GM23338 (cell line): ENCODE measurements at regions not wholly inside any gene's neighbourhood (a gene's known extent, or its start where the extent isn't known, plus 50 kb on each side); places are given as distances from the start of the nearest gene placed in this dataset.

Experiments used
- ATAC-seq: fragments of 200-7000 bp; cut with Tn5 transposase; 3 replicates; pipeline ENCODE4 v1.9.1; 2020
- DNase-seq: peaks from one replicate; pipeline ENCODE4 v3.0.0-alpha.2; 2015; ENCODE audit warnings: low spot score
- H2AFZ ChIP-seq: fragments of 200-600 bp; sonication (generic); 2 replicates; pipeline ENCODE4 v1.8.0; 2016; ENCODE audit warnings: antibody characterized with exemption, mild to moderate bottlenecking, moderate library complexity
- H3F3A ChIP-seq: fragments of 200-600 bp; sonication (generic); replicated peaks from 2 replicates; pipeline ENCODE4 v1.8.0; 2017; ENCODE audit warnings: antibody characterized with exemption, mixed run types, low read depth
- H3K27ac ChIP-seq: fragments of 200-600 bp; sonication (generic); 2 replicates; pipeline ENCODE4 v1.6.1; 2016; ENCODE audit warnings: low read depth
- H3K27me3 ChIP-seq: fragments of 200-600 bp; sonication (generic); 2 replicates; pipeline ENCODE4 v1.8.0; 2016; ENCODE audit warnings: mild to moderate bottlenecking, mixed run types, moderate library complexity; ENCODE audit not compliant: insufficient read depth
- H3K36me3 ChIP-seq: fragments of 200-600 bp; sonication (generic); 2 replicates; pipeline ENCODE4 v1.8.0; 2016; ENCODE audit warnings: mild to moderate bottlenecking; ENCODE audit not compliant: insufficient read depth
- H3K4me1 ChIP-seq: fragments of 200-600 bp; sonication (generic); 2 replicates; pipeline ENCODE4 v1.8.0; 2016; ENCODE audit warnings: mild to moderate bottlenecking, moderate library complexity; ENCODE audit not compliant: insufficient read depth
- H3K4me2 ChIP-seq: fragments of 200-600 bp; sonication (generic); 2 replicates; pipeline ENCODE4 v1.7.1; 2017; ENCODE audit warnings: mixed run types
- H3K4me3 ChIP-seq: fragments of 200-600 bp; sonication (generic); 2 replicates; pipeline ENCODE4 v1.6.1; 2016; ENCODE audit warnings: mixed run types
- H3K79me2 ChIP-seq: fragments of 200-600 bp; sonication (generic); replicated peaks from 2 replicates; pipeline ENCODE4 v1.8.0; 2017; ENCODE audit warnings: mild to moderate bottlenecking; ENCODE audit not compliant: insufficient read depth
- H3K9me2 ChIP-seq: fragments of 200-600 bp; sonication (generic); 2 replicates; pipeline ENCODE4 v1.8.0; 2017; ENCODE audit not compliant: insufficient read depth
- H4K20me1 ChIP-seq: fragments of 200-600 bp; sonication (generic); replicated peaks from 2 replicates; pipeline ENCODE4 v1.8.0; 2017; ENCODE audit warnings: mild to moderate bottlenecking; ENCODE audit not compliant: insufficient read depth
- H3K27ac Mint-ChIP-seq: 2 replicates; pipeline ENCODE4 v1.8.0; 2020; ENCODE audit warnings: inconsistent platforms, mild to moderate bottlenecking, moderate library complexity, mixed read lengths
- H3K27me3 Mint-ChIP-seq: 3 replicates; pipeline ENCODE4 v1.8.0; 2022; ENCODE audit warnings: low read depth, mild to moderate bottlenecking, moderate library complexity, mixed read lengths, inconsistent platforms; ENCODE audit not compliant: insufficient read depth, poor library complexity
- H3K36me3 Mint-ChIP-seq: 3 replicates; pipeline ENCODE4 v1.8.0; 2021; ENCODE audit warnings: low read depth, mild to moderate bottlenecking, inconsistent platforms, moderate library complexity, mixed read lengths
- H3K4me1 Mint-ChIP-seq: 3 replicates; pipeline ENCODE4 v1.8.0; 2020; ENCODE audit warnings: mild to moderate bottlenecking, inconsistent platforms, mixed read lengths
- H3K4me3 Mint-ChIP-seq: 3 replicates; pipeline ENCODE4 v1.8.0; 2021; ENCODE audit warnings: moderate library complexity, mild to moderate bottlenecking, inconsistent platforms, mixed read lengths
- H3K9me3 Mint-ChIP-seq: 3 replicates; pipeline ENCODE4 v1.8.0; 2020; ENCODE audit warnings: moderate library complexity, mild to moderate bottlenecking, inconsistent platforms, mixed read lengths
- CREB1 ChIP-seq: fragments of 250-450 bp; sonication (Bioruptor Pico); IDR thresholded peaks from 2 replicates; pipeline ENCODE4 v1.5.0; 2020; ENCODE audit warnings: low read depth, mild to moderate bottlenecking, moderate library complexity
- EZH2phosphoT487 ChIP-seq: fragments of 200-600 bp; sonication (generic); IDR thresholded peaks from one replicate; pipeline ENCODE4 v1.8.1; 2018; ENCODE audit warnings: antibody characterized with exemption; ENCODE audit not compliant: unreplicated experiment
- JUNB ChIP-seq: IDR thresholded peaks from one replicate; pipeline ENCODE4 v1.6.1; 2016; ENCODE audit warnings: antibody characterized with exemption; ENCODE audit not compliant: unreplicated experiment
- NANOG ChIP-seq: IDR thresholded peaks from 2 replicates; pipeline ENCODE4 v1.6.1; 2016; ENCODE audit warnings: antibody characterized with exemption, borderline replicate concordance
- POLR2AphosphoS5 ChIP-seq: IDR thresholded peaks from 2 replicates; pipeline ENCODE4 v1.6.1; 2016; ENCODE audit warnings: antibody characterized with exemption, low read depth
- TF ChIP-seq, protein P1 (sequence below): fragments of 250-450 bp; sonication (Bioruptor Pico); IDR thresholded peaks from 2 replicates; pipeline ENCODE4 v1.5.0; 2020; ENCODE audit warnings: mild to moderate bottlenecking, moderate library complexity

DNA sequence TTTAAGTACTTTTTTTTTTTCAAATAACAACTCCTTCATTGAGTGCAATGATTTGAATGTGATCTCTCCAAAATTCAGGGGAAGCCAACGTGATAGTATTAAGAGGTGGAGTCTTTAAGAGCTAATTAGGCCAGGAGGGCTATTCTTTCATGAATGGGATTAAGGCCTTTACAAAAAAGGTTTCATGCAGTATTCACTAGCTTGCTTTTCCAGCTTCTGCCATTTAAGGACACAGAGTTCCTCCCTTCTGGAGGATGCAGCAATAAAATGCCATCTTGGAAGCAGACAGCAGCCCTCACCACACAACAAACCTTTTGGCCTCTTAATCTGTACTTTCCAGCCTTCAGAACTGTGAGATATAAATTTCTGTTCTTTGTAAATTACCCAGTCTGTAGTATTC lies 586.8 kb upstream of the LMO3 start:
- H3K27ac Mint-ChIP-seq: no peak overlapping the region

More for the DNA sequence above, 586.8 kb upstream of the LMO3 start:
- H3K27ac ChIP-seq: no peak overlapping the region
- H3K4me1 Mint-ChIP-seq: no peaks in the 10 kb centered on the region
- H2AFZ ChIP-seq: 0 out of 2 replicates have a peak overlapping the region, but pooled peaks have one; percentile 29
- H3K4me2 ChIP-seq: no peak overlapping the region
- no peaks in the 10 kb centered on the region for H3K79me2 ChIP-seq
- H3K9me2 ChIP-seq: no peaks in the 10 kb centered on the region; the same call in 1 of the 2 replicates
- ATAC-seq (no peak), DNase-seq (no peak)
- H3K9me3 Mint-ChIP-seq: peaks cover 4% of the 10 kb centered on the region; the same call in 2 of the 3 replicates
- H3K4me1 ChIP-seq: no peaks in the 10 kb centered on the region
- H3K36me3 Mint-ChIP-seq: no peaks in the 10 kb centered on the region
- no peak overlapping the region for H3K4me3 Mint-ChIP-seq
- TF ChIP-seq JUNB: no peak
- TF ChIP-seq POLR2AphosphoS5: no peak
- TF ChIP-seq, protein P1, sequence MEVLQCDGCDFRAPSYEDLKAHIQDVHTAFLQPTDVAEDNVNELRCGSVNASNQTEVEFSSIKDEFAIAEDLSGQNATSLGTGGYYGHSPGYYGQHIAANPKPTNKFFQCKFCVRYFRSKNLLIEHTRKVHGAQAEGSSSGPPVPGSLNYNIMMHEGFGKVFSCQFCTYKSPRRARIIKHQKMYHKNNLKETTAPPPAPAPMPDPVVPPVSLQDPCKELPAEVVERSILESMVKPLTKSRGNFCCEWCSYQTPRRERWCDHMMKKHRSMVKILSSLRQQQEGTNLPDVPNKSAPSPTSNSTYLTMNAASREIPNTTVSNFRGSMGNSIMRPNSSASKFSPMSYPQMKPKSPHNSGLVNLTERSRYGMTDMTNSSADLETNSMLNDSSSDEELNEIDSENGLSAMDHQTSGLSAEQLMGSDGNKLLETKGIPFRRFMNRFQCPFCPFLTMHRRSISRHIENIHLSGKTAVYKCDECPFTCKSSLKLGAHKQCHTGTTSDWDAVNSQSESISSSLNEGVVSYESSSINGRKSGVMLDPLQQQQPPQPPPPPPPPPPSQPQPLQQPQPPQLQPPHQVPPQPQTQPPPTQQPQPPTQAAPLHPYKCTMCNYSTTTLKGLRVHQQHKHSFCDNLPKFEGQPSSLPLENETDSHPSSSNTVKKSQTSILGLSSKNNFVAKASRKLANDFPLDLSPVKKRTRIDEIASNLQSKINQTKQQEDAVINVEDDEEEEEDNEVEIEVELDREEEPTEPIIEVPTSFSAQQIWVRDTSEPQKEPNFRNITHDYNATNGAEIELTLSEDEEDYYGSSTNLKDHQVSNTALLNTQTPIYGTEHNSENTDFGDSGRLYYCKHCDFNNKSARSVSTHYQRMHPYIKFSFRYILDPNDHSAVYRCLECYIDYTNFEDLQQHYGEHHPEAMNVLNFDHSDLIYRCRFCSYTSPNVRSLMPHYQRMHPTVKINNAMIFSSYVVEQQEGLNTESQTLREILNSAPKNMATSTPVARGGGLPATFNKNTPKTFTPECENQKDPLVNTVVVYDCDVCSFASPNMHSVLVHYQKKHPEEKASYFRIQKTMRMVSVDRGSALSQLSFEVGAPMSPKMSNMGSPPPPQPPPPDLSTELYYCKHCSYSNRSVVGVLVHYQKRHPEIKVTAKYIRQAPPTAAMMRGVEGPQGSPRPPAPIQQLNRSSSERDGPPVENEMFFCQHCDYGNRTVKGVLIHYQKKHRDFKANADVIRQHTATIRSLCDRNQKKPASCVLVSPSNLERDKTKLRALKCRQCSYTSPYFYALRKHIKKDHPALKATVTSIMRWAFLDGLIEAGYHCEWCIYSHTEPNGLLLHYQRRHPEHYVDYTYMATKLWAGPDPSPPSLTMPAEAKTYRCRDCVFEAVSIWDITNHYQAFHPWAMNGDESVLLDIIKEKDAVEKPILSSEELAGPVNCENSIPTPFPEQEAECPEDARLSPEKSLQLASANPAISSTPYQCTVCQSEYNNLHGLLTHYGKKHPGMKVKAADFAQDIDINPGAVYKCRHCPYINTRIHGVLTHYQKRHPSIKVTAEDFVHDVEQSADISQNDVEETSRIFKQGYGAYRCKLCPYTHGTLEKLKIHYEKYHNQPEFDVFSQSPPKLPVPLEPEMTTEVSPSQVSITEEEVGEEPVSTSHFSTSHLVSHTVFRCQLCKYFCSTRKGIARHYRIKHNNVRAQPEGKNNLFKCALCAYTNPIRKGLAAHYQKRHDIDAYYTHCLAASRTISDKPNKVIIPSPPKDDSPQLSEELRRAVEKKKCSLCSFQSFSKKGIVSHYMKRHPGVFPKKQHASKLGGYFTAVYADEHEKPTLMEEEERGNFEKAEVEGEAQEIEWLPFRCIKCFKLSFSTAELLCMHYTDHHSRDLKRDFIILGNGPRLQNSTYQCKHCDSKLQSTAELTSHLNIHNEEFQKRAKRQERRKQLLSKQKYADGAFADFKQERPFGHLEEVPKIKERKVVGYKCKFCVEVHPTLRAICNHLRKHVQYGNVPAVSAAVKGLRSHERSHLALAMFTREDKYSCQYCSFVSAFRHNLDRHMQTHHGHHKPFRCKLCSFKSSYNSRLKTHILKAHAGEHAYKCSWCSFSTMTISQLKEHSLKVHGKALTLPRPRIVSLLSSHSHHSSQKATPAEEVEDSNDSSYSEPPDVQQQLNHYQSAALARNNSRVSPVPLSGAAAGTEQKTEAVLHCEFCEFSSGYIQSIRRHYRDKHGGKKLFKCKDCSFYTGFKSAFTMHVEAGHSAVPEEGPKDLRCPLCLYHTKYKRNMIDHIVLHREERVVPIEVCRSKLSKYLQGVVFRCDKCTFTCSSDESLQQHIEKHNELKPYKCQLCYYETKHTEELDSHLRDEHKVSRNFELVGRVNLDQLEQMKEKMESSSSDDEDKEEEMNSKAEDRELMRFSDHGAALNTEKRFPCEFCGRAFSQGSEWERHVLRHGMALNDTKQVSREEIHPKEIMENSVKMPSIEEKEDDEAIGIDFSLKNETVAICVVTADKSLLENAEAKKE (CRISPR knock-in tag): no peak
- no peak for TF ChIP-seq EZH2phosphoT487
- TF ChIP-seq NANOG: no peak
- no peak for TF ChIP-seq CREB1 (CRISPR knock-in tag)
- H3F3A ChIP-seq: no peaks in the 10 kb centered on the region
- H3K27me3 ChIP-seq: no peaks in the 10 kb centered on the region
- H3K36me3 ChIP-seq: no peaks in the 10 kb centered on the region
- no peaks in the 10 kb centered on the region for H4K20me1 ChIP-seq
- no peaks in the 10 kb centered on the region for H3K27me3 Mint-ChIP-seq
- H3K4me3 ChIP-seq: no peak overlapping the region
